CD4-positive, alpha-beta T cell treated with Interleukin-6 at 100 ng/mL for 8 hours (primary cell): ENCODE measurements at regions not wholly inside any gene's neighbourhood (a gene's known extent, or its start where the extent isn't known, plus 50 kb on each side); places are given as distances from the start of the nearest gene placed in this dataset.
"Not testable (repeated sequence)": the region's sequence is repeated elsewhere in the genome, so short reads cannot be mapped to it uniquely, and the experiment has no call there.

Source experiments
- DNase-seq: peaks from one replicate; pipeline ENCODE4 v3.0.0-alpha.2; 2020; ENCODE audit warnings: mixed read lengths, low spot score

DNA sequence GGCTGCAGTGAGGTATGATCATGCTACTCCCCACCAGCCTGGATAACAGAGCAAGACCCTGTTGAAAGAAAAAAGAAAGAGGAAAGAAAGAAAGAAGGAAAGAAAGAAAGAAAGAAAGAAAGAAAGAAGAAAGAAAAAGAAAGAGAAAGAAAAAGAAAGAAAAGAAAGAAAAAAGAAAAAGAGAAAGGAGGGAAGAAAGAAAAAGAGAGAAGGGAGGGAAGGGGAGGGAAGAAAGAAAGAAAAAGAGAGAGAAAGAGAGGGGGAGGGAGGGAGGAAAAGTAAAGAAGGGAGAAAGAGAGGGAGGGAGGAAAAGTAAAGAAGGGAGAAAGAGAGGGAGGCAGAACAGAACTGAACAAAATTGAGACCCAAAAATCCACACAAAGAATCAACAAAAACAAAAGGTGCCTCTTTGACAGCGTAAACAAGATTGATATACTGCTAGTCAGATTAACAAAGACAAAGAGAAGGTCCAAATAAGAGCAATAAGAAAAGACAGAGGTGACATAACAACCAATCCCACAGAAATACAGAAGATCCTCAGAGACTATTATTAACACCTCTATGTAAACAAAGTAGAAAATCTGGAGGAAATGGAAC is 293.9 kb upstream of the AMIGO2 start:
- DNase-seq, result no peak

GRCh38 chr12:47370421-47370820 is 290.7 kb upstream of the AMIGO2 start:
- no peak for DNase-seq

DNA sequence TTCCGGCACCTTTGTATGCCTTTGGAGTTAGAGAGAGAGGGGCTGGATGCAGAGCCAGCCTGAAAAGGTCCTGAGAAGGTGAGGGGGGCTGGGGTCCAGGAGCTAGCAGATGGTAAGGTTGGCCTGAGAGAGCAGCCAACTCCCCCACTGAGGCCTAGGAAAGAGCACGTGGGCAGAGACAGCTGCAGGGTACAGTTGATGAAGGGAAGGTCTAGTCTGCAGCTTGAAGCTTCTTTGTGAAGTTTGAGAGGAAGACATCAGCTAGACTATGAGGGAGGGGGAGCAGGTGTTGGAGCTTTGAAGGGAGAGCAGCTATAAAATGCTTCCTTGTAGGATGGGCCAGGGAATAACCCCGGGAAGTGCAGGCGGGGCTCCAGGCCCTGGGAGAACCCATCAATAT is 289.3 kb upstream of the AMIGO2 start:
- DNase-seq, result no peak

DNA sequence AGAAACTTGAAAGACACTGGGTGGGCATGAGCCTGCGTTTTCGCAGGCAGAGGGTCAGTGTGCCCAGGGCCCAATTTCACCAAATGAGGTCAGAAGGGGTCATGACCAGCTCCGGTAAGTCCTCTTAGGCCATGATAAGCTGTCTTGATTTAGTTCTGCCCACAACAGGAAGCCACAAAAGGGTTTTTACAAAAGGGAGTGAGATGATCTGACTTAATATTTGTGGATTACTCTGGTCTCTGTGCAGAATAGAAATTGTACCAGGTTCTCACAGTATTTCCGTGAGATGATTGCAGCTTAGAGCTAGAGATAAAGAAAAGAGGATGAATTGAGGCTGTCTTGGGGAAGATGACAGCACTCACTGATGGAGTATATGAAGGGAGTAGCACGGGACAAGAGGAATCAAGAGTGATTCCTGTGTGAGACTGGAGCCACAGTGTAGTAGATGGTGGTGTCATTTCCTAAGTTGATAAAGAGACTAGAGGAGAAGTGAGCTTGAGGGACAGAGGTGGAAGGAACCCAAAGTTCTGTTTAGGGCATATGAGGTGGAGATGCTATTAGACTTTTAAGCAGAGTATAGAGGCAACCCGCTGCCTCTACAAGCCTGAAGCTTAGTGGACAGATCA is 288.3 kb upstream of the AMIGO2 start:
- DNase-seq, result no peak

GRCh38 chr12:47366579-47366978 is 286.8 kb upstream of the AMIGO2 start:
- DNase-seq, result no peak

DNA sequence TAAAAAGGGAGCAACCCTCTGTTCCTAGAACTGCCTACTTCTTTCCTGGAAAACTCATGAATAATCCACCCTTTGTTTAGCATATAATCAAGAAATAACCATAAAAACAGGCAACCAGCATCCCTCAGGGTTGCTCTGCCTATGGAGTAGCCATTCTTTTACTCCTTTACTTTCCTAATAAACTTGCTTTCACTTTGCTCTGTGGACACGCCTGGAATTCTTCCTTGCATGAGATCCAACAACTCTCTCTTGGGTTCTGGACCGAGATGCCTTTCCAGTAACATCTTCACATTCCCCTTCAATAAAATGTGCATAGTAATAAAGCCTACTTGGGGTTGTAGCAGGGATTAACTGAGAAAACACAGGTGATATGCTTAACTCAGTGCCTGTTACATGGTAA is 286.4 kb upstream of the AMIGO2 start:
- DNase-seq, result no peak

GRCh38 chr12:47365443-47366076 is 285.8 kb upstream of the AMIGO2 start:
- DNase-seq, result not testable (repeated sequence)

DNA sequence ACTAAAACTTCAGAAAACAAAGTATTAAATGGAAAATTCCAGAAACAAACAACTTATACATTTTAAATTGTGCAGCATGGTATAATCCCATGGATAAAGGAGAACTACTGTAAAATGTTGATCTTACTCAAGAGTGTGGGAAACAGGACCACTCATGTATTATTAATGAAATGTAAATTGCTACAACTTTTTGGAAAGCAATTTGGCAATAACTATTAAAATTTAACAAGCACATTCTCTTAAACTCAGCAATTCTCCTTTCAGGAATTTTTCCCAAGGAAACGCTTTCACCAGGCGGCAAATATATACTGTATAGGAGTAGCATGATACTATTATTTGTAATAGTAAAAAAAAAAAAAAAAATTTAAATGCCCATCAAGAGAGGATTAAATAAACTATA is 284.5 kb upstream of the AMIGO2 start:
- no peak for DNase-seq

DNA sequence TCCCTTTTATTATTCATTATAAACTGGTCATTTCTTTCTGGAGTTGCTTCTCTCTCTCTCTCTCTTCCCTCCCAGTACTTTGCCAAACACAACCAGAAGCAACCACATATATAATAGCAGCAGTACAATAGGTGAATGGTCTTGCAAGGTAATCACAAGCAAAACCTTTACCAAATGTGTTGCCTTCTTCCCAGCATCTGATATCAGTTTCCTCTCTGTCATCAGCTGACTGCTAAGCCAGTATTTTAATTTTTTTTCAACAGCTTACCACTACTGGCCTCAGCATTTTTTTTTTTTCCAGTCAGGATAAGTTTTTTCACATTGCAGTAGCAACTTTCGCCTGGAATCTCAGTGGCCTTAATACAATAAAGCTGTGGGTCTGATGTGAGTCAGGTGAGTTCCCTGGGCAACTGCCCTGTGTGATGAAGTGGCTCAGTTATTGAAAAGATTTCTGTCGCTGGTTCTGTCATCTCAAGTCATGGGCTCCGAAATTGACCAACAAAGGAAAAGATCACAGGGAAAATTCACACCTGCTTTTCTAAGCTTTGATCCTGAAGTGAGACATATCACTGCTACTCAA is 282.5 kb upstream of the AMIGO2 start:
- DNase-seq, result peak; percentile 42

DNA sequence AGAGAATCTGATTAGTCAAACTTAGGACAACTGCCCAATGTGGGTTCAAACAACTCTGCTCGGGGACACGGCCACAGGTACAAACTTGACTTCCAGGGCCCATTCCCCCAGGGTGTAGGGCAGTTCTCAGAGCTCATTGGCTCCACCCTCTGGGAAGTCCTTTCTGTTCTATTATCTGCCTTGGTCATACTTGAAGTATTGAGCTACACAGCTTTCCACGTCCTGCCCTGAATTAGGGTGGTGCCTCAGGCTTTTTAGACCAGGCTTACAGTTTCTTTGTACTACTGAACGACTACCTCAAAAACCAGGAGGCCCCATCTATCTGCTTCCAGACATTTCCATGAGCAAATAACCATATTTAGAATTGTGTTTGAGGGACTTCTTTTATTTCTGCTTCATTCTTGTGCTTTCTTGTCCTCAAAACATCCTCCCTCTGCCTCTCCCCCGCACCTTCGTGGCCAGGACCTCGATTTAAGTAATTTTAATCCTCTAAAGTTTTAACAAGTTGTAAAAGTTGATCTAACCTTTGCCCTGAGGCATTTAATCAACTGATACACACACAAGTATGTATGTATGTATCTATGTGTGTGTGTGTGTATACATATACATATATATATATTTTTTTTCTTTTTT is 281.7 kb upstream of the AMIGO2 start:
- peak; percentile 52 for DNase-seq

DNA sequence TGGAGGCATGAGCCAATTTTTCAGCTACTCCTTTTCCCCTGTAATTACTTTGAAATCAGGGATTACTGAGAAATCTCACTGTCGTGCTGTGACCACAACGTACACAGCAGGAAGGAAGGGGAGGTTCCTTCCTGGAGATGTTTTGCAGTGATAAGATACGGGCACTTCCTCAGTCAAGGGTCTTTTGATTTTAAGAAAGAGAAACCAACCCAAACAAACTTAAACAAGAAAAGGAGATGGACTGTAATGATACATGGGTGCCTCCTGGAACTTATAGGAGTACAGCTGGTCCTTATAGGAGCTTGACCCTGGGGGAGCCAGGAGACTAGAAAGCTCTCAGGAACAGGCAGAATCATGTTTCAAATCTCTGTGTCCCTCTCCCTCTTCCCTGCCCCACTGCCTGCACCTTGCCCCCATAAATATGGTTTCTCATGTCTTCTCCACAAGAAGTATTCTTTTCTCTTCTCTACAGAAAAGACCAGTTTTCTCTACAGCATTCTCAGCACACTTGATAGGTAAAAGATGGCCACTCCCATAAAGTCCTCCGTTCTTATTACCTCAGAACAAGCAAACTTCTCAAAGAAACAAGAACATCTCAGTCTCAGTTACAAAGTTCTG is 281.1 kb upstream of the AMIGO2 start:
- DNase-seq, result peak; percentile 78

DNA sequence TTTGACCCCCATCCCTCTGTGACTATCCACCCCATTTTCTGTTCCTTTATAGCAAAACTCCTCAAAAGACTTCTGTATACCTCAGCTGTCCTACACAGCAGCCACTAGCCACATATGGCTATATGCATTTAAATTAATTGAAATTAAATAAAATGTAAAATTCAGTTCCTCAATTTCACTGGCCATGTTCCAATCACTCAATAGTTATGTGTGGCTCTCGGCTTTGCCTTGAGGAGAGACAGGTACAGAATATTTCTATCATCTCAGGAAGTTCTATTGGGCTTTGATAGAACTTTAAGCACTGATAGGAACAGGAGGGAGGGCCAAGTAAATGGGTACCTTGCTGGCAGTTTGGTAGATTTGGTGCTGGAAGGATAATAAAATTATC is 280.3 kb upstream of the AMIGO2 start:
- DNase-seq, result no peak

DNA sequence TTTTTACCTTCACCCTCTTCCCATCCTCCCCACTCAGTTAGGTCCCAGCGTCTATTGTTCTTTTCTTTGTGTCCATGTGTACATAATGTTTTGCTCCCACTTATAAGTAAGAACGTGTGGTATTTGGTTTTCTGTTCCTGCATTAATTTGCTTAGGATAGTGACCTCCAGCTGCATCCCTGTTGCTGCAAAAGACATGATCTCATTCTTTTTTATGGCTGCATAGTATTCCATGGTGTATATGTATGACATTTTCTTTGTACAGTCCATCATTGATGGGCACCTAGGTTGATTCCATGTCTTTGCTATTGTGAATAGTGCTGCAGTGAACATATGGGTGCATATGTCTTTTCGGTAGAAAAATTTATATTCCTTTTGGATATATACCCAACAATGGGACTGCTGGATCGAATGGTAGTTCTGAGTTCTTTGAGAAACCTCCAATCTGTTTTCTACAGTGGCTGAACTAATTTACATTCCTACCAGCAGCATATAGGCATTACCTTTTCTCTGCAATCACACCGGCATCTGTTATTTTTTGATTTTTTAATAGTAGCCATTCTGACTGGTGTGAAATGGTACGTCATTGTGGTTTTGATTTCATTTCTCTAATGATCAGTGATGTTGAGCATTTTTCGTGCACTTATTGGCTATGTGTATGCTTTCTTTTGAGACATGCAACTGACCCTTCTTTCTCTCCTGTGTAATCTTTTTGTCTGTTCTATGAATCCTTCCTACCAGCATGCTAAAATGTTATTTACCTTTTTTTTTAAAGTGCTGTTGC is 279.7 kb upstream of the AMIGO2 start:
- DNase-seq, result no peak

DNA sequence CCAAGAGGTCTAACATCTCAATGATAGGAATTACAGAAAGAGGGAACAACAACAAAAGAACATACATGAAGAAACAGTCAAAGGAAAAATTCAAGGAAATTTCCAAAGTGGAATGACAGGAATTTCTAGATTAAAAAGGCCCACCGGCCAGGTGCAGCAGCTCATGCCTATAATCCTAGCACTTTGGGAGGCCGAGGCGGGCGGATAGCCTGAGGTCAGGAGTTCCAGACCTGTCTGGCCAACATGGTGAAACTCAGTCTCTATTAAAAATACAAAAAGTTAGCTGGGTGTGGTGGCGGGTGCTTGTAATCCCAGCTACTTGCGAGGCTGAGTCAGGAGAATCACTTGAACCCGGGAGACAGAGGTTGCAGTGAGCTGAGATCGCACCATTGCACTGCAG is 277.2 kb upstream of the AMIGO2 start:
- not testable (repeated sequence) for DNase-seq

DNA sequence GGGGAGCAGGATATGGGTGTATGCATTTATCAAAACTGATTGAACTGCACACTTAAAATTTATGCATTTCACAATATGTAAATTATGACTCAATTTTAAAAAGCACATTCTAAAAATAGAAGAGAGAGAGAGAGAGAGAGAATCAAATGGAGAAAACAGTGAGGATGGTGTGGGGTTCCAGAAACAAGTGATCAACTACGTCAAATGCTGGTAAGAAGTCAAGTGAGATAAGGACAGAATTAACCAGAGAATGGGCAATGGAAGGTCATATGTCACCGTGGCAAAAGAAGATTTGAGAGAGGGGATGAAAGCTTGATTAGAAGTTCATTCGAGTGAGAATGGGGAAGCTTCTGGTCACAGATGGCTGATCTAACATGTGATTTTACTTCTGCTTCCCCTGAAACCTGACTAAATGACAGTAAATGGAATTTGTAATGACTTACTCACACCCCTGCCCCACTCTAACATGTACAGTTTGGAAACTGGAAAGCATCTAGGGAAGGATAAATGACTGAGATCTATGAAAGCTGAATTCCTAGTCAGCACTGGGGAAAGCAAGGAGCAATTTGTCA is 276.5 kb upstream of the AMIGO2 start:
- no peak for DNase-seq

DNA sequence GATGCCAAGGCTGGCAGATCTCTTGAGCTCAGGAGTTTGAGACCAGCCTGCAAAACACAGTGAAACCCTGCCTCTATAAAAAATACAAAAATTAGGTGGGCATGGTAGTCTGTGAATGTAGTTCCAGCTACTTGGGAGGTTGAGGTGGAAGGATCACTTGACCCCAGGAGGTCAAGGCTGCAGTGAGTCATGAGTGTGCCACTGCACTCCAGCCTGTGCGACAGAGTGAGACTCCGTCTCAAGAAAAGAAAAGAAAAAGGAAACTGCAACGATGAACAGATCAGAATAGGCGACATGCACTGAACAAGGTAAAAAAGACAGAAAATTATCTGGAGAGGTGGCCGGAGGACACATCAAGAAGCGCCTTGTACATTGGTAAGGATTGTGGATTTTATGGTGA is 273.7 kb upstream of the AMIGO2 start:
- no peak for DNase-seq

DNA sequence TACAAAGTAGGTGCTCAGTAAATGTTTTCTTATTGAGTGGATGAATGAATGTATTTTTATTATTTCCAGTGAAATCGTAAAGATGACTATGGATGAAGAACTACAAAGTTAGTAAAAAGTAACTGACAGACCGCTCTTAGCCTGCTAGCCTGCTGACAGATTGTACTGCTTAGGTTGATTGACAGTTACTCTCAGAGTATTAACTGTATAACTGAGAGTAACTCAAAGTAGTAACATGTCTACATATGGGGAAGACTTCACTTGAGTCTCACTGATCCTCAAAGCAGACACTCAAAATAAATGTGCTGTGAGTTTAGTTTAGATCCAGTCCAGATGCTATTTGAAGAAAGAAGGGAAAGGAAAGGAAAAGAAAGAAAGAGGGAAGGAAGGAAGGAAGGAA is 272.3 kb upstream of the AMIGO2 start:
- DNase-seq, result no peak

- no peak for DNase-seq
These were observed 271.8 kb upstream of the AMIGO2 start for GRCh38 chr12:47351526-47351925.

DNA sequence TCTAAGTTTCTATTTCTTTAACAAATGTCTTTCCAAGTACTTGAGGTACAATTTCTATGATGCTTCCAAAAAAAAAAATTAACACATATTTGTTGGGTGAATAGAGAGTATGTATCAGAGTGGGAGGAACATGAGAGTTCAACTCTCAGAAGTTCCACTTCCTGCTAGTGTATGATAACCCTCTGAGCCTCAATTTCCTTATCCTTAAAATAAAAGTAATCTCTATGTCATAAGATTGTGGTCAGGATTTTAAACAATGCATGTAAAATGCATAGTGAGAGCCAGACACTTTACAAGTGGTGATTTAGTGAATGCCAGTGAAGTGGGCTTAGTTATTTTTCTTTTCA is 270.3 kb upstream of the AMIGO2 start:
- DNase-seq, result no peak

DNA sequence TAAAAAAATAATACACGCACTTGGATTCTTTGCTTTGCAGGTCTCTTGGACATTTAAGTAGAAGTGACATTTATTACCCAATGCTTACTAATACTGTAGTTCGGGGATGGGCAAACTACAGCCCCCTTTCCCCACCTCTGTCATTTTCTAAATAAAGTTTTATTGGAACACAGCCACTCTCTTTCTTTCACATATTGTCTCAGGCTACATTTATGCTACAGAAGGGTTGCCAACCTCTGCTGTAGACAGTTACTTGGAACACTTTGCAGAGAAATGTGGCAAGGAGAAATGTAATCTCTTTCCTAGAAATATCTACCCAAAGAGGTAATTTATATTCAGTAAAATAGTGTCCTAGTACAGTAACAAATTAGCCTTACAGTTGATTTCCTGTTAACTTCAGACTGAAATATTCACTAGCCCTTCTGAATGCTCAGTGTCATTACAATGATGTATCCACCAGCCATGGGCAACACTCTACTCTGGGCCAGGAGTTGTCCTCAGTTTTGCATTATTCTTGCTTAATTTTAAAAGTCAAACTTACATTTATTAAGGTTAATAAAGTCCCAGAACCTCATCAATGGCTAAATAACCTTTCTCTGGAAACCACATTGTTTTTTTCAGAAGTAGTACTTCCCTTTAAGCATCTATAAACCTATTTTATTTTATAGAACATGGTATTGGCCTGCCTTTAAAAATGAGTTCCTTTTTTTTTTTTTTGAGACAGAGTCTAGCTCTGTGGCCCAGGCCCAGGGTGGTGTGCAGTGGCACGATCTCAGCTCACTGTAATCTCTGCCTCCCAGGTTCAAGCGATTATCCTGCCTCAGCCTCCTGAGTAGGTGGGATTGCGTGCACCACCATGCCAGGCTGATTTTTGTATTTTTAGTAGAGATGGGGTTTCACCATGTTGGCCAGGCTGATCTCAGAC is 269.6 kb upstream of the AMIGO2 start:
- DNase-seq, result no peak
